Fibroblast of lung (primary cell): ENCODE measurements at regions not wholly inside any gene's neighbourhood (a gene's known extent, or its start where the extent isn't known, plus 50 kb on each side); places are given as distances from the start of the nearest gene placed in this dataset.
A peak's percentile ranks its signal among the peaks of the same experiment; 100 is the strongest.

ENCODE experiments used
- DNase-seq, 2 donors: peaks; one replicate each; pipeline versions ENCODE4 v3.0.0 to v3.0.0-alpha.2; 2010; ENCODE audit warnings: low read depth in 2 of 2
- H2AFZ ChIP-seq: 2 replicates; pipeline ENCODE4 v1.5.1; 2012; ENCODE audit warnings: low read length, control low read depth, inconsistent platforms
- H3K27ac ChIP-seq: 2 replicates; pipeline ENCODE4 v1.5.1; 2011; ENCODE audit warnings: low read length, control low read depth; ENCODE audit not compliant: insufficient read depth
- H3K27me3 ChIP-seq: 2 replicates; pipeline ENCODE4 v1.5.1; 2011; ENCODE audit warnings: mild to moderate bottlenecking, low read length; ENCODE audit not compliant: control insufficient read depth, insufficient read depth
- H3K36me3 ChIP-seq: 2 replicates; pipeline ENCODE4 v1.5.1; 2011; ENCODE audit warnings: low read length; ENCODE audit not compliant: control insufficient read depth, insufficient read depth
- H3K4me1 ChIP-seq: 2 replicates; pipeline ENCODE4 v1.5.1; 2011; ENCODE audit warnings: low read length; ENCODE audit not compliant: control insufficient read depth, insufficient read depth; ENCODE audit errors: extremely low read depth
- H3K4me2 ChIP-seq: 2 replicates; pipeline ENCODE4 v1.5.1; 2011; ENCODE audit warnings: low read length, control low read depth; ENCODE audit not compliant: insufficient read depth; ENCODE audit errors: extremely low read depth
- H3K4me3 ChIP-seq, 4 experiments: fragments of 200-600 bp in 1 of 4; sonication (generic) in 1 of 4; replicated peaks in 1 of 4; 2 replicates each; pipeline ENCODE4 v1.5.1; 2011 to 2016; ENCODE audit warnings: low read length in 4 of 4, low read depth in 3 of 4, mild to moderate bottlenecking in 3 of 4, control low read depth in 2 of 4, inconsistent platforms in 1 of 4, mixed read lengths in 1 of 4; ENCODE audit not compliant: insufficient read depth in 1 of 4; ENCODE audit errors: control extremely low read depth in 1 of 4
- H3K79me2 ChIP-seq: 2 replicates; pipeline ENCODE4 v1.5.1; 2012; ENCODE audit warnings: mild to moderate bottlenecking, low read length, inconsistent platforms; ENCODE audit not compliant: control insufficient read depth, insufficient read depth
- H3K9ac ChIP-seq: 2 replicates; pipeline ENCODE4 v1.5.1; 2011; ENCODE audit warnings: mild to moderate bottlenecking, low read length, control low read depth; ENCODE audit not compliant: insufficient read depth
- H3K9me3 ChIP-seq: 2 replicates; pipeline ENCODE4 v1.5.1; 2012; ENCODE audit warnings: low read depth, low read length; ENCODE audit not compliant: control insufficient read depth, insufficient read depth
- H4K20me1 ChIP-seq: 2 replicates; pipeline ENCODE4 v1.5.1; 2011; ENCODE audit warnings: low read length; ENCODE audit not compliant: control insufficient read depth, insufficient read depth; ENCODE audit errors: extremely low read depth
- CTCF ChIP-seq, 2 donors: IDR thresholded peaks in 1 of 2; conservative IDR thresholded peaks in 1 of 2; 1 replicate in 1 of 2; 2 replicates in 1 of 2; pipeline ENCODE4 v1.5.1; 2011 to 2012; ENCODE audit warnings: low read length in 2 of 2, control low read depth in 1 of 2, inconsistent platforms in 1 of 2, low read depth in 1 of 2, mild to moderate bottlenecking in 1 of 2
- EZH2 ChIP-seq: IDR thresholded peaks from 2 replicates; pipeline ENCODE4 v1.5.1; 2012; ENCODE audit warnings: low read length, control low read depth, mild to moderate bottlenecking; ENCODE audit errors: missing control alignments

- Histone ChIP-seq H2AFZ (no peak overlapping the region), H3K9me3 (no peaks in the 10 kb centered on the region), H3K27ac (no peak overlapping the region), H3K27me3 (no peaks in the 10 kb centered on the region), H3K9ac (no peak overlapping the region), H4K20me1 (no peaks in the 10 kb centered on the region), H3K4me2 (no peak overlapping the region), H3K4me3 (no peak overlapping the region), H3K4me1 (peaks cover 3% of the 10 kb centered on the region), H3K36me3 (no peaks in the 10 kb centered on the region), H3K79me2 (peaks cover 82% of the 10 kb centered on the region)
- TF ChIP-seq EZH2 = no peak
- no peak for TF ChIP-seq CTCF (conservative IDR thresholded peaks at IDR 0.05 in 1 of 2, IDR thresholded peaks at IDR 0.05 in 1 of 2; ENCODE audit: low read depth in 1 of 2, low read length in 2 of 2)
- DNase-seq = peak in 1 of 2 donors; percentile 62
Observed at GRCh38 chrX:45795546-45795945, 594.9 kb upstream of the DIPK2B start.

DNA sequence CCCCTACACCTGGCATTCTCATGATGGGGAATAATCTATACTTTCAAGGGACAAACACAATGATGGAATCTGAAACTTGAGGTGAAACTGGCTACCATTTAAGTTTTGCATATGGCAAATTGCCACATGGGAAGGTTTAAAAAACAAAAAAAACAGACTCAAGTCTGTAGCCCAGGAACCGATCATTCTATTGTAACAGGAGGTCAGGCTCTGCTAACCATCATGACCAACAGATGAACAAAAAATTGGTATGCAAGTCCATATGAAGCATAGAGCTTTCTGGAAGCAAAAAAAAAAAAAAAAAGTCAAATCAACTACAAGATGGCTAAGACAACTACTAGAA lies 594.3 kb upstream of the DIPK2B start:
- no peaks in the 10 kb centered on the region for H3K27me3 ChIP-seq
- TF ChIP-seq CTCF (conservative IDR thresholded peaks at IDR 0.05 in 1 of 2, IDR thresholded peaks at IDR 0.05 in 1 of 2; ENCODE audit: low read depth in 1 of 2, low read length in 2 of 2) (no peak), EZH2 (no peak)
- no peaks in the 10 kb centered on the region for H3K9me3 ChIP-seq
- no peak for DNase-seq
- H3K36me3 ChIP-seq = no peaks in the 10 kb centered on the region
- no peak overlapping the region for H3K9ac ChIP-seq
- H3K4me1 ChIP-seq = peaks cover 3% of the 10 kb centered on the region
- H3K4me2 ChIP-seq = no peak overlapping the region
- no peak overlapping the region for H3K27ac ChIP-seq
- H2AFZ ChIP-seq = no peak overlapping the region
- H3K79me2 ChIP-seq = peaks cover 85% of the 10 kb centered on the region
- no peaks in the 10 kb centered on the region for H4K20me1 ChIP-seq
- H3K4me3 ChIP-seq = no peak overlapping the region

GRCh38 chrX:45794323-45794994 lies 593.8 kb upstream of the DIPK2B start:
- Histone ChIP-seq H4K20me1 (no peaks in the 10 kb centered on the region), H2AFZ (no peak overlapping the region), H3K9ac (no peak overlapping the region), H3K36me3 (no peaks in the 10 kb centered on the region), H3K27ac (no peak overlapping the region), H3K4me3 (no peak overlapping the region), H3K4me2 (no peak overlapping the region), H3K4me1 (no peaks in the 10 kb centered on the region), H3K27me3 (no peaks in the 10 kb centered on the region), H3K79me2 (peaks cover 84% of the 10 kb centered on the region), H3K9me3 (no peaks in the 10 kb centered on the region)
- TF ChIP-seq CTCF (conservative IDR thresholded peaks at IDR 0.05 in 1 of 2, IDR thresholded peaks at IDR 0.05 in 1 of 2; ENCODE audit: low read depth in 1 of 2, low read length in 2 of 2) (no peak), EZH2 (no peak)
- no peak for DNase-seq
